Nephron (organoid): ENCODE measurements at regions not wholly inside any gene's neighbourhood (a gene's known extent, or its start where the extent isn't known, plus 50 kb on each side); places are given as distances from the start of the nearest gene placed in this dataset.

Source experiments
- H3K27ac Mint-ChIP-seq, 3 experiments: 2 replicates each; pipeline ENCODE4 v1.8.0; 2020; ENCODE audit warnings: mixed read lengths in 3 of 3, mild to moderate bottlenecking in 2 of 3, moderate library complexity in 1 of 3
- H3K27me3 Mint-ChIP-seq: 2 replicates; pipeline ENCODE4 v1.8.0; 2021; ENCODE audit warnings: low read depth, mild to moderate bottlenecking, moderate library complexity, mixed read lengths
- H3K36me3 Mint-ChIP-seq: 2 replicates; pipeline ENCODE4 v1.8.0; 2020; ENCODE audit warnings: low read depth, mixed read lengths
- H3K4me1 Mint-ChIP-seq: 2 replicates; pipeline ENCODE4 v1.8.0; 2020; ENCODE audit warnings: mixed read lengths
- H3K4me3 Mint-ChIP-seq, 3 experiments: 2 replicates each; pipeline ENCODE4 v1.8.0; 2020; ENCODE audit warnings: mild to moderate bottlenecking in 3 of 3, mixed read lengths in 3 of 3, moderate library complexity in 2 of 3
- H3K9me3 Mint-ChIP-seq: 2 replicates; pipeline ENCODE4 v1.8.0; 2020; ENCODE audit warnings: mixed read lengths
- CTCF ChIP-seq, 3 experiments: fragments of 200-600 bp; sonication (generic); IDR thresholded peaks; one replicate each; pipeline ENCODE4 v1.5.0; 2021; ENCODE audit warnings: antibody characterized with exemption in 3 of 3; ENCODE audit not compliant: unreplicated experiment in 3 of 3

- Mint-ChIP-seq H3K27ac (no peak overlapping the region), H3K4me1 (no peaks in the 10 kb centered on the region), H3K36me3 (no peaks in the 10 kb centered on the region), H3K27me3 (peaks cover 3% of the 10 kb centered on the region), H3K4me3 (no peak overlapping the region), H3K9me3 (peaks cover 8% of the 10 kb centered on the region)
- no peak for TF ChIP-seq CTCF (IDR thresholded peaks at IDR 0.05; ENCODE audit: unreplicated experiment in 3 of 3)
Measured at GRCh38 chr3:19029837-19030521, 118.3 kb upstream of the KCNH8 start.

- H3K36me3 Mint-ChIP-seq: no peaks in the 10 kb centered on the region
- no peak overlapping the region for H3K27ac Mint-ChIP-seq
- peaks cover 3% of the 10 kb centered on the region for H3K27me3 Mint-ChIP-seq
- no peak overlapping the region for H3K4me3 Mint-ChIP-seq
- no peaks in the 10 kb centered on the region for H3K9me3 Mint-ChIP-seq
- TF ChIP-seq CTCF (IDR thresholded peaks at IDR 0.05; ENCODE audit: unreplicated experiment in 3 of 3): no peak
- H3K4me1 Mint-ChIP-seq: no peaks in the 10 kb centered on the region
Measured at GRCh38 chr3:19025441-19025840, 122.9 kb upstream of the KCNH8 start.

- H3K27me3 Mint-ChIP-seq: no peaks in the 10 kb centered on the region
- H3K9me3 Mint-ChIP-seq: no peaks in the 10 kb centered on the region
- H3K36me3 Mint-ChIP-seq: no peaks in the 10 kb centered on the region
- no peaks in the 10 kb centered on the region for H3K4me1 Mint-ChIP-seq
- TF ChIP-seq CTCF (IDR thresholded peaks at IDR 0.05; ENCODE audit: unreplicated experiment in 3 of 3): no peak
- no peak overlapping the region for H3K4me3 Mint-ChIP-seq
- no peak overlapping the region for H3K27ac Mint-ChIP-seq
Measured at GRCh38 chr3:19022546-19022945, 125.8 kb upstream of the KCNH8 start.

GRCh38 chr3:19016851-19017250 is 131.5 kb upstream of the KCNH8 start:
- no peak overlapping the region for H3K27ac Mint-ChIP-seq
- TF ChIP-seq CTCF (IDR thresholded peaks at IDR 0.05; ENCODE audit: unreplicated experiment in 3 of 3): no peak
- H3K9me3 Mint-ChIP-seq: no peaks in the 10 kb centered on the region
- no peaks in the 10 kb centered on the region for H3K36me3 Mint-ChIP-seq
- H3K4me1 Mint-ChIP-seq: no peaks in the 10 kb centered on the region
- no peak overlapping the region for H3K4me3 Mint-ChIP-seq
- H3K27me3 Mint-ChIP-seq: no peaks in the 10 kb centered on the region

GRCh38 chr3:19013879-19014278 is 134.4 kb upstream of the KCNH8 start:
- no peak for TF ChIP-seq CTCF (IDR thresholded peaks at IDR 0.05; ENCODE audit: unreplicated experiment in 3 of 3)
- Mint-ChIP-seq H3K4me3 (no peak overlapping the region), H3K36me3 (no peaks in the 10 kb centered on the region), H3K27me3 (no peaks in the 10 kb centered on the region), H3K27ac (no peak overlapping the region), H3K4me1 (no peaks in the 10 kb centered on the region), H3K9me3 (no peaks in the 10 kb centered on the region)

- TF ChIP-seq CTCF (IDR thresholded peaks at IDR 0.05; ENCODE audit: unreplicated experiment in 3 of 3): no peak
- Mint-ChIP-seq H3K36me3 (no peaks in the 10 kb centered on the region), H3K4me1 (no peaks in the 10 kb centered on the region), H3K27me3 (no peaks in the 10 kb centered on the region), H3K9me3 (no peaks in the 10 kb centered on the region), H3K4me3 (no peak overlapping the region), H3K27ac (no peak overlapping the region)
Measured at GRCh38 chr3:19012846-19013245, 135.5 kb upstream of the KCNH8 start.
